ENCODE measurements at regions not wholly inside any gene's neighbourhood (a gene's known extent, or its start where the extent isn't known, plus 50 kb on each side); places are given as distances from the start of the nearest gene placed in this dataset.

DNA sequence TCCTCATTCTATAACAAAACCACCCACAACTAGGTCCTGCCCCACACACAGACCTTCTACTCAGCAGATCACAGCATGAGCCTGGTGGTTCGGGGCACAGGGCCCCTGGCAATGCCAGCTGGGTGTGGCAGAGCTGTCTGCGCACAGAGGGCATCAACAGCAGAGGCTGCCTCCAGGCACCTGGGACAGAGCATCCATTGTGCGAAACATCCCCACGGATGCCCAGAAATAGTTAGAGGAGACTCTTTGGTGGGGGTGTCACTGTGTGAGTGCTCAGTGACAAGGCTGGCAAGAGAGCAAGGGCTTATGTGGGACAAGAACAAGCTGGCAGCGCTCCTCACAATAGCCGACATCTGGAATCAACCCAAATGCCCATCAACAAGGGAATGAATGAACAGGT, 487.4 kb upstream of the PROK2 start:
- no peaks in the 10 kb centered on the region for H3K9me3 ChIP-seq
- WGBS (ENCODE audit: low lambda C conversion rate) = 98% methylated on average over 5 of the region's 6 CpGs
- CTCF ChIA-PET = no interaction called here

DNA sequence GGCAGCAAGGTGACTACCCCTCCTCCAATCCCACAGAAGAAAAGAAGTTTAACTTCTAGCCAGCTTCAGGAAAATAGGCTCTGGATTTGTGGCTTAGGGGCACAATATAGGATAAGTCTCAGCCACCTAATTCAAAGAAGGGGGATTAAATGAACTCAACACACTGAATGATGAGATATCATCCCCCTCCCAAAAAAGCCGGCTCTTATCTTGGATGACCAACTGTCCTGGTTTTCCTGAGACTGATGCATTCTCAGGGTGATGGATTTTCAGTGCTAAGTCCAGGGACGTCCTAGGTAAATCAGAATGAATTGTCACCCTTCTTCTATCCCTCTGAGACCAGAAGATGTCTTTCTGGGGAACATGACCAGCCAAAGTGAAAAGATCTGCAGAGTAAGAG, 487.0 kb upstream of the PROK2 start:
- TF ChIP-seq, protein P1, sequence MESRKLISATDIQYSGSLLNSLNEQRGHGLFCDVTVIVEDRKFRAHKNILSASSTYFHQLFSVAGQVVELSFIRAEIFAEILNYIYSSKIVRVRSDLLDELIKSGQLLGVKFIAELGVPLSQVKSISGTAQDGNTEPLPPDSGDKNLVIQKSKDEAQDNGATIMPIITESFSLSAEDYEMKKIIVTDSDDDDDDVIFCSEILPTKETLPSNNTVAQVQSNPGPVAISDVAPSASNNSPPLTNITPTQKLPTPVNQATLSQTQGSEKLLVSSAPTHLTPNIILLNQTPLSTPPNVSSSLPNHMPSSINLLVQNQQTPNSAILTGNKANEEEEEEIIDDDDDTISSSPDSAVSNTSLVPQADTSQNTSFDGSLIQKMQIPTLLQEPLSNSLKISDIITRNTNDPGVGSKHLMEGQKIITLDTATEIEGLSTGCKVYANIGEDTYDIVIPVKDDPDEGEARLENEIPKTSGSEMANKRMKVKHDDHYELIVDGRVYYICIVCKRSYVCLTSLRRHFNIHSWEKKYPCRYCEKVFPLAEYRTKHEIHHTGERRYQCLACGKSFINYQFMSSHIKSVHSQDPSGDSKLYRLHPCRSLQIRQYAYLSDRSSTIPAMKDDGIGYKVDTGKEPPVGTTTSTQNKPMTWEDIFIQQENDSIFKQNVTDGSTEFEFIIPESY (IDR thresholded peaks at IDR 0.05; ENCODE audit: borderline replicate concordance, low read depth) = no peak
- TF ChIP-seq POLR2AphosphoS5 (IDR thresholded peaks at IDR 0.05; ENCODE audit: low read depth, low read length) (no peak), TCF12 (IDR thresholded peaks at IDR 0.05) (no peak)
- WGBS (ENCODE audit: low lambda C conversion rate) = 85% methylated on average over 2 of the region's 2 CpGs

More for the DNA sequence above, 487.4 kb upstream of the PROK2 start:
- TF ChIP-seq FOXM1 (IDR thresholded peaks at IDR 0.05; ENCODE audit: low read depth) (no peak), RCOR1 (IDR thresholded peaks at IDR 0.05; ENCODE audit: low read length) (no peak), RAD21 (IDR thresholded peaks at IDR 0.05; ENCODE audit: low read length) (no peak), JUND (IDR thresholded peaks at IDR 0.05) (no peak), NRF1 (IDR thresholded peaks at IDR 0.05; ENCODE audit: low read depth, low read length) (no peak)
- Histone ChIP-seq H3F3A (replicated peaks; ENCODE audit: insufficient read depth) (no peaks in the 10 kb centered on the region), H3K36me3 (replicated peaks in 1 of 2; ENCODE audit: control insufficient read depth in 1 of 2, insufficient read depth in 2 of 2, low read length in 1 of 2) (no peaks in the 10 kb centered on the region), H3K79me2 (ENCODE audit: insufficient read depth) (no peaks in the 10 kb centered on the region), H3K27ac (ENCODE audit: low read depth in 2 of 2, low read length in 1 of 2) (no peak overlapping the region), H3K27me3 (ENCODE audit: insufficient read depth) (no peaks in the 10 kb centered on the region), H3K4me2 (no peak overlapping the region), H4K20me1 (ENCODE audit: insufficient read depth) (no peaks in the 10 kb centered on the region), H3K4me1 (ENCODE audit: control insufficient read depth in 1 of 2, insufficient read depth in 2 of 2, low read depth in 1 of 2, low read length in 1 of 2) (peaks cover 0 to 12% of the 10 kb centered on the region in 2 experiments; a peak in 1 of 4 replicates), H3K9ac (no peak overlapping the region), H3K9me2 (no peaks in the 10 kb centered on the region), H2AFZ (ENCODE audit: low read depth) (no peak overlapping the region), H3K4me3 (ENCODE audit: low read depth in 2 of 2, low read length in 1 of 2) (no peak overlapping the region)
- no peak for DNase-seq
- POLR2A ChIA-PET = no interaction called here

DNA sequence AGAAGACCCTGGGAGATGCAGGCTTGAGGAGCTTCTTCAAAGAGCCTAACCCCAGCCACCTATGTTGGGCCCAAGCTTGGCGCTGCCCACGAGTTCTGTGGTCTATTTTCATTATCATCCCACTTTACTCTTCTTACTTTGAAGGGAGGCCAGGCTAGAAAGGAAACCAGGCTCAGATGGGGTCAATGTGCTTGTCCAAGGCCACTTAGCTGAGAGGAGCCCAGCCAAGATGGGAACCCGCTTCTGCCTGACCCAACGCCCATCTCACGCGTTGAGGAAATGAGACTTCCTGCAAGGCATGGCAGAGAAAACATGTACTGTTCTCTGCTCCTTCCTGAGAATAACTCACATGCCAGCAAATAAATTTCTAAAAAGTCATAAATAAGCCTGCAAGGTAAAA, 486.3 kb upstream of the PROK2 start:
- Histone ChIP-seq H3K4me3 (ENCODE audit: low read depth in 2 of 2, low read length in 1 of 2) (no peak overlapping the region), H3F3A (replicated peaks; ENCODE audit: insufficient read depth) (no peaks in the 10 kb centered on the region), H3K4me2 (no peak overlapping the region), H2AFZ (ENCODE audit: low read depth) (no peak overlapping the region), H3K9me2 (no peaks in the 10 kb centered on the region), H3K4me1 (ENCODE audit: control insufficient read depth in 1 of 2, insufficient read depth in 2 of 2, low read depth in 1 of 2, low read length in 1 of 2) (peaks cover 0 to 12% of the 10 kb centered on the region in 2 experiments; a peak in 1 of 4 replicates), H3K9me3 (no peaks in the 10 kb centered on the region), H3K27me3 (ENCODE audit: insufficient read depth) (no peaks in the 10 kb centered on the region), H3K79me2 (ENCODE audit: insufficient read depth) (no peaks in the 10 kb centered on the region), H4K20me1 (ENCODE audit: insufficient read depth) (no peaks in the 10 kb centered on the region), H3K27ac (ENCODE audit: low read depth in 2 of 2, low read length in 1 of 2) (no peak overlapping the region), H3K36me3 (replicated peaks in 1 of 2; ENCODE audit: control insufficient read depth in 1 of 2, insufficient read depth in 2 of 2, low read length in 1 of 2) (no peaks in the 10 kb centered on the region), H3K9ac (no peak overlapping the region)
- CTCF ChIA-PET = no interaction called here
- DNase-seq = no peak
- POLR2A ChIA-PET = no interaction called here
- 91% methylated on average over 6 of the region's 6 CpGs for WGBS (ENCODE audit: low lambda C conversion rate)
- TF ChIP-seq YY1 (IDR thresholded peaks at IDR 0.05; ENCODE audit: low read depth) (no peak), TAF1 (IDR thresholded peaks at IDR 0.05; ENCODE audit: borderline replicate concordance, low read depth, low read length) (no peak), NRF1 (IDR thresholded peaks at IDR 0.05; ENCODE audit: low read depth, low read length) (no peak), POLR2AphosphoS5 (IDR thresholded peaks at IDR 0.05; ENCODE audit: low read depth, low read length) (no peak), FOXM1 (IDR thresholded peaks at IDR 0.05; ENCODE audit: low read depth) (no peak), MEF2A (IDR thresholded peaks at IDR 0.05; ENCODE audit: borderline replicate concordance, low read depth) (no peak)
- TF ChIP-seq, protein P2, sequence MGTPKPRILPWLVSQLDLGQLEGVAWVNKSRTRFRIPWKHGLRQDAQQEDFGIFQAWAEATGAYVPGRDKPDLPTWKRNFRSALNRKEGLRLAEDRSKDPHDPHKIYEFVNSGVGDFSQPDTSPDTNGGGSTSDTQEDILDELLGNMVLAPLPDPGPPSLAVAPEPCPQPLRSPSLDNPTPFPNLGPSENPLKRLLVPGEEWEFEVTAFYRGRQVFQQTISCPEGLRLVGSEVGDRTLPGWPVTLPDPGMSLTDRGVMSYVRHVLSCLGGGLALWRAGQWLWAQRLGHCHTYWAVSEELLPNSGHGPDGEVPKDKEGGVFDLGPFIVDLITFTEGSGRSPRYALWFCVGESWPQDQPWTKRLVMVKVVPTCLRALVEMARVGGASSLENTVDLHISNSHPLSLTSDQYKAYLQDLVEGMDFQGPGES (IDR thresholded peaks at IDR 0.05; ENCODE audit: low read depth, low read length) = no peak
- TF ChIP-seq, protein P3, sequence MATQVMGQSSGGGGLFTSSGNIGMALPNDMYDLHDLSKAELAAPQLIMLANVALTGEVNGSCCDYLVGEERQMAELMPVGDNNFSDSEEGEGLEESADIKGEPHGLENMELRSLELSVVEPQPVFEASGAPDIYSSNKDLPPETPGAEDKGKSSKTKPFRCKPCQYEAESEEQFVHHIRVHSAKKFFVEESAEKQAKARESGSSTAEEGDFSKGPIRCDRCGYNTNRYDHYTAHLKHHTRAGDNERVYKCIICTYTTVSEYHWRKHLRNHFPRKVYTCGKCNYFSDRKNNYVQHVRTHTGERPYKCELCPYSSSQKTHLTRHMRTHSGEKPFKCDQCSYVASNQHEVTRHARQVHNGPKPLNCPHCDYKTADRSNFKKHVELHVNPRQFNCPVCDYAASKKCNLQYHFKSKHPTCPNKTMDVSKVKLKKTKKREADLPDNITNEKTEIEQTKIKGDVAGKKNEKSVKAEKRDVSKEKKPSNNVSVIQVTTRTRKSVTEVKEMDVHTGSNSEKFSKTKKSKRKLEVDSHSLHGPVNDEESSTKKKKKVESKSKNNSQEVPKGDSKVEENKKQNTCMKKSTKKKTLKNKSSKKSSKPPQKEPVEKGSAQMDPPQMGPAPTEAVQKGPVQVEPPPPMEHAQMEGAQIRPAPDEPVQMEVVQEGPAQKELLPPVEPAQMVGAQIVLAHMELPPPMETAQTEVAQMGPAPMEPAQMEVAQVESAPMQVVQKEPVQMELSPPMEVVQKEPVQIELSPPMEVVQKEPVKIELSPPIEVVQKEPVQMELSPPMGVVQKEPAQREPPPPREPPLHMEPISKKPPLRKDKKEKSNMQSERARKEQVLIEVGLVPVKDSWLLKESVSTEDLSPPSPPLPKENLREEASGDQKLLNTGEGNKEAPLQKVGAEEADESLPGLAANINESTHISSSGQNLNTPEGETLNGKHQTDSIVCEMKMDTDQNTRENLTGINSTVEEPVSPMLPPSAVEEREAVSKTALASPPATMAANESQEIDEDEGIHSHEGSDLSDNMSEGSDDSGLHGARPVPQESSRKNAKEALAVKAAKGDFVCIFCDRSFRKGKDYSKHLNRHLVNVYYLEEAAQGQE (IDR thresholded peaks at IDR 0.05; ENCODE audit: low read depth, low read length) = no peak
- TF ChIP-seq, protein P4, sequence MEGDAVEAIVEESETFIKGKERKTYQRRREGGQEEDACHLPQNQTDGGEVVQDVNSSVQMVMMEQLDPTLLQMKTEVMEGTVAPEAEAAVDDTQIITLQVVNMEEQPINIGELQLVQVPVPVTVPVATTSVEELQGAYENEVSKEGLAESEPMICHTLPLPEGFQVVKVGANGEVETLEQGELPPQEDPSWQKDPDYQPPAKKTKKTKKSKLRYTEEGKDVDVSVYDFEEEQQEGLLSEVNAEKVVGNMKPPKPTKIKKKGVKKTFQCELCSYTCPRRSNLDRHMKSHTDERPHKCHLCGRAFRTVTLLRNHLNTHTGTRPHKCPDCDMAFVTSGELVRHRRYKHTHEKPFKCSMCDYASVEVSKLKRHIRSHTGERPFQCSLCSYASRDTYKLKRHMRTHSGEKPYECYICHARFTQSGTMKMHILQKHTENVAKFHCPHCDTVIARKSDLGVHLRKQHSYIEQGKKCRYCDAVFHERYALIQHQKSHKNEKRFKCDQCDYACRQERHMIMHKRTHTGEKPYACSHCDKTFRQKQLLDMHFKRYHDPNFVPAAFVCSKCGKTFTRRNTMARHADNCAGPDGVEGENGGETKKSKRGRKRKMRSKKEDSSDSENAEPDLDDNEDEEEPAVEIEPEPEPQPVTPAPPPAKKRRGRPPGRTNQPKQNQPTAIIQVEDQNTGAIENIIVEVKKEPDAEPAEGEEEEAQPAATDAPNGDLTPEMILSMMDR (IDR thresholded peaks at IDR 0.05) = no peak

More for the DNA sequence above, 487.0 kb upstream of the PROK2 start:
- Histone ChIP-seq H3K9me3 (no peaks in the 10 kb centered on the region), H3K9ac (no peak overlapping the region), H3K27me3 (ENCODE audit: insufficient read depth) (no peaks in the 10 kb centered on the region), H3K9me2 (no peaks in the 10 kb centered on the region), H3K79me2 (ENCODE audit: insufficient read depth) (no peaks in the 10 kb centered on the region), H3K4me2 (no peak overlapping the region), H3K4me1 (ENCODE audit: control insufficient read depth in 1 of 2, insufficient read depth in 2 of 2, low read depth in 1 of 2, low read length in 1 of 2) (peaks cover 0 to 12% of the 10 kb centered on the region in 2 experiments; a peak in 1 of 4 replicates), H3K27ac (ENCODE audit: low read depth in 2 of 2, low read length in 1 of 2) (no peak overlapping the region), H3K4me3 (ENCODE audit: low read depth in 2 of 2, low read length in 1 of 2) (no peak overlapping the region), H3F3A (replicated peaks; ENCODE audit: insufficient read depth) (no peaks in the 10 kb centered on the region), H4K20me1 (ENCODE audit: insufficient read depth) (no peaks in the 10 kb centered on the region), H2AFZ (ENCODE audit: low read depth) (no peak overlapping the region), H3K36me3 (replicated peaks in 1 of 2; ENCODE audit: control insufficient read depth in 1 of 2, insufficient read depth in 2 of 2, low read length in 1 of 2) (no peaks in the 10 kb centered on the region)
- no peak for DNase-seq
- ChIA-PET POLR2A (no interaction called here), CTCF (no interaction called here)
